GM19238 (cell line): ENCODE measurements at regions not wholly inside any gene's neighbourhood (a gene's known extent, or its start where the extent isn't known, plus 50 kb on each side); places are given as distances from the start of the nearest gene placed in this dataset.
A peak's percentile ranks its signal among the peaks of the same experiment; 100 is the strongest.
"Not testable (repeated sequence)": the region's sequence is repeated elsewhere in the genome, so short reads cannot be mapped to it uniquely, and the experiment has no call there.

ENCODE experiments used
- DNase-seq: peaks from one replicate; pipeline ENCODE4 v3.0.0; 2011; ENCODE audit warnings: low spot score; ENCODE audit not compliant: insufficient read length

GRCh38 chr18:24624421-24624820 lies 164.0 kb downstream of the HRH4 start:
- not testable (repeated sequence) for DNase-seq

DNA sequence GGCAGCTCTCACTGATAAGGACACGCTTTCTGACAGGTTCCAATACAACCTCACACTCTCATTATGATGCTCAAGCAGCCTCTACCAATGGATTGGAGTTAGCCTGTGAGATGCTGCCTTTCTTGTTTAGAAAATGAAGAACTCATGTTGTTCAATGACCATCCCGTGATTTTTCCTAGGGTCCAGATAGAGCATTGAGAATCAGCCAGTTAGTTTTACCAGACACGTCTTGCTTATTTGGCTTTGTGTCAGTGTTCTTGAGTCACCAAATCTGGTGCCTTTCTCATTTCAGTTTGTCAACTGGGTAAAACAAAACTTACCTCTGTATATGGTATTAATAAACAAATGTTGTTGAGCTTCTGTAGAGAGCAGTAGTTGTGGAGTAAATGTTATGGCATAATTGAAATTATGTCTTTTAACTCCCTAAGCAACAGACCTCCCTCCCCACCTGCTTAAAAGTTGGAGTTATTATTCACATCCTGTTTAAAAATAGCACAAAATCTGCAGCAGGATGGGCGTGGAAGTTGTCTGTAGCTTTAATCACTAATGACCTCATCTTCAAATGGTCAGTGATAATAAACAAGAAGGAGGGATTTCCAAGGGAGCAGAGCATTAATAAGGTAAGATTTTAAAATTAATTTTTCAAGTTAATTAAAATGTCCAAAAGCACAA lies 167.3 kb downstream of the HRH4 start:
- no peak for DNase-seq

DNA sequence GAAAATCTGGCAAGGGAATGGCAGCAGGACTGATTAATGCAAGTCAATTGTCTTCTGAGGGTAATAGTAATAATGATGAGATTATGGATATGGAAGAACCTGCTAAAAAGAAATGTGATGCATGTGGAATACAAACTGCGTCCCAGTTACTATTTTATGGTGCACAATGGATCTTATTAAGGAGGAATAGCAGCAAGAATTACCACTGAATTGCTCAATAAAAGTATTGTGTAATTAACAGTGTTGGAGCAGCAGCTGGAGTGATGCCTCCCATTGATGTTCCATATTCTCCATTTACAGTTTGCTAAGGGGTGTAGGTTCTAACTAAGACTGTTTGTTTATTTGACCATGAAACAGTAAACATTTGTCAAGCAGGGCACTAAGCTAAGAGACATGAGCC lies 167.9 kb downstream of the HRH4 start:
- DNase-seq = no peak

DNA sequence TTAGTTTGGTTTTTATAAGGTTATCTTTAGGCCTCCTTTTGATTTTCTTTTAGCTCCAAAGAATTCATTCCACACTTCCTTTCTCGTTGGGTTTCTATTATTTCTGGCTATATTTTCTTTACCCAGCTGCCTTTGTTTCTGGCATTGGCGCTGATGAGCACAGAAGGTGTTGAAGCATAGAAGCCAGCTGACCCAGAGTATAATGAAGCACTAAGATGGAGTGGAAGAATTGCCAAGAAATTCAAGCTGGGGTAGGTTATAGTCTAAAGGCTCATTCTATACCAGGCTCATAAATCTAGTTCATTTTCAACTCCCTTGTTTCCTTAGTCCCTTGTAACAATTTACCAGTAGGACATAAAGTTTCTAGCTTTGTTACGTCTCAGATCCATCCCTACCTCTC lies 169.5 kb downstream of the HRH4 start:
- no peak for DNase-seq

- no peak for DNase-seq
These were observed 170.0 kb downstream of the HRH4 start for GRCh38 chr18:24630346-24630880.

DNA sequence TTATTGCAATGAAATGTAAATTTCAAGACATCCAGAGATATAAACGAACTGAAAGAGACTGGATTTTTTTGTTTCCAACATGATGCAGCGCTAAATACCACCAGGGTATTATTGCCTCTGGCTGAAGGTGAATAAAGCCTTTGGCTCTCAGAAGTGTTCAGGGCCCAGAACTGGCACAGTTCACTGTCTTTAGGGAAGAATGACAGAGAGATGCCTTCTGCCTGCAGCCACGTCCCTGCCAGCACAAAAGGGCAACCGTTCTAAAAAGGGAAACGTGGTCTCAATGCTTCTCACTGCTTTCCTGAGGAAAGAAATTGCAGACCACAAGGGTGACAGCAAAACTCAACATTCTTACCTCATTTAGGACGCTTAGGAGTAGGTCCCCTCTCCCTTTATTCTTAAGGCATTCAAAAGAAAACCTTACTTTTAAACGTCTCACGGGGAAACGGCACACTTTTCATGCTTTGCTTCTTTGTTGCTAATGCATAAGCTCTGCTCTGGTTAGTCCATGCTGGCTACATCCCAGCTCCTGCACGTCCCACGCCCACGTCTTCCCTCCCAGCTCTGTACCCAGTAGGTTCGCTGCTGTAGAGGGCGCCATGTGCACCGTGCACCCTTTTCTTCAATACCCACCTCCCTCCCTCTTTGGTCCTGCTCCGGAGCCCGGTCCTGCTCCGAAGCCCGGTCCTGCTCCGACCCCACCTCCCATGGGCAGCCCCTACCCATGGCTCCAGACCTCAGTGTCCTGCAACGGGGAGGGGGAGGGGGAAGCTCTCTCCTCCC lies 171.0 kb downstream of the HRH4 start:
- DNase-seq = no peak

DNA sequence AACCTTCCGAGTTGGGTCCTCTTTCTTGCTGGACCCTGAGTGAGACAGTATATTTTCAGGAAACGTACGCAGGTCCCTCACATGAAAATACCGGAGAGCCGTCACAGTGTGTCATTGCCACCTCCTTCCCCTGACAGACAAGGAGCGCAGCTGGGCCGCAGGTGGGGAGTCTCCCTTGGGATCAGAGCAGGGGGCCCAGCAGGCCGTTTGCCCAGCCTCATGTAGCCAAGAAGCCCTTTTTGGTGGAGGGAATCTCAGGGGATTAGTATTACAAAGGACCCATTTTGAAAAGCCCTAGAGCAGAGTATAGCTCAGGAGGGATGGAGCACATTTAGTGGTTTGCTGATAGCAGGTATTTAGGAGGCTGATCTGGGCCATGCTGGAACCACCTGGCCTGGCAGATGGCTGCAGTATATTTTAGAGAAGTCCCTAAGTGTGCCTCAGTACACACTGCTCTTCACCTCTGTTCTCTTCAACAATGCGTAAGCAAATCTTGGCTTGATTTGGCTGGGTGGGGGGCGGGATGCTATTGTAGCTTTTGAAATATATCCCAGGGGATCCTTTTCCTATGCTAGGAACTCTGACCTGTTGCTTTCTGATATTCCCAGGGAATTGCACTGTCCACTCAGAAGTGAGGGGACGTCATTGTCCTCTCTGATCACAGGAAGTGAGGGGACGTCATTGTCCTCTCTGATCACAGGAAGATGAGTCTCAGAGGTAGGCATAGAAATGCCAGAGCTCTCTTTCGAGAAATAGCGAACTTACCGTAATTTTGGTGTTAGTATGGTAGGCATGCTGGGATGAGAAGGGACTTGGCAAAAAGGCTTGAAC lies 171.9 kb downstream of the HRH4 start:
- no peak for DNase-seq

DNA sequence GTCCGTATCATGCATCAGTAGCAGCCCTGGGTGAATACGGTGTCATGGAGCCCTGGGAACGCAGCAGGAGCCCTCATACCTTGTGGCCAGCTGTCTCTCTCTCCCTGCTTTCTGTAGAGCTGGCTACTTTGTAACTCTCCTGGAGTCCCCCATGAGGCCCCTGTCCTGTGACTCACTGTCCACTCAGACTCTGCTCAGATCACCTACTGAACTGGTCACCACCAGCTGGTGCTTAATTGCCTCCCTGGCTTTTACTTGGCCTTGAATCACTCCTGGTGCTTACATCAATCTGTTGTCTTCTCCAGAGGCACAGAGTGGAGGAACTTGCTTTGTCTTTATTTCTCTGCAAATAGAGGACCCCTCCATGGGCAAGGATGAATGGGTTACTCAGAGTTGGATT lies 172.7 kb downstream of the HRH4 start:
- no peak for DNase-seq

- no peak for DNase-seq
These were observed 189.1 kb downstream of the HRH4 start for GRCh38 chr18:24649571-24649970.

- no peak for DNase-seq
These were observed 191.0 kb downstream of the HRH4 start for GRCh38 chr18:24651434-24651833.

- DNase-seq = no peak
These were observed 195.6 kb downstream of the HRH4 start for GRCh38 chr18:24656050-24656449.

DNA sequence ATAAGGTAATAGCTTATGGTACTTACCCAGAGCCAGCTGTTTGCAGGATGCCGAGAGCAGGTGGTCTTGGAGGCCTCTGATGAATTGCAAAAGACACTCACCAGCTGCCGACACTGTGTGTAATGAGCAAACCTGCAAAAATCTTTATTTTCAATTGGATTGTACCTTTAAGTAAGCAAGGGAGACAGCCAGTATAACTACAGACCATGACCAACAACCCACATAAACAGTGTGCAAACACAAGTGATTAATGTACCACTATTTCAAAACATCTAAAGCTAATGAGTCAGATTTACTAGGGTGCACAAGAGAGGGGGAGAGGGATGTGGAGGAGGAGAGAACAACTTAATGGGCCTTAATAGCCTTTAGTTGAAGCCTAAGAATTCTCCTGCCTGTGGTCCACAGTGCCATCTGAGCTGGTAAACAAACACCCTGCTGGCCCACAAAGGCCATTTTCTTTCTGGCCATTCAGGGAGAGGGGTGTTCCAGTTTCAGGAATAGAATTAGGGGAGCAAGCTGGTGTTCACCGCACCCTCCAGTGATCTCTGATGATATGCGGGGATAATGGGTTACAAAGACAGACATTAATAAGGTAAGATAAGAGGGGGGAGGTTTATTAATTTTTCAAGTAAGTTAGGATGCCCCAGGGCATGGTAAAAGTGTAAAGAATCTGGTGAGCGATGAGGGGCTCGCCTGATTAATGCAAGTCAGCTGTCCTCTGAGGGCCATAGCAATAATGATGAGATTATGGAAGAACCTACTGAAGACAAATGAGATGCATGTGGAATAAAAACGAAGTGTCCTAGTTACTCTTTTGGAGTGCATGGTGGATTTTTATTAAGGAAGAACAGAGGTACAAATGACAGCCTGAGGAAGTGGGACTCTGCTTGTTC lies 196.4 kb downstream of the HRH4 start:
- DNase-seq = no peak

GRCh38 chr18:24657444-24657842 lies 197.0 kb downstream of the HRH4 start:
- DNase-seq = no peak

- no peak for DNase-seq
These were observed 197.9 kb downstream of the HRH4 start for GRCh38 chr18:24658302-24658701.

DNA sequence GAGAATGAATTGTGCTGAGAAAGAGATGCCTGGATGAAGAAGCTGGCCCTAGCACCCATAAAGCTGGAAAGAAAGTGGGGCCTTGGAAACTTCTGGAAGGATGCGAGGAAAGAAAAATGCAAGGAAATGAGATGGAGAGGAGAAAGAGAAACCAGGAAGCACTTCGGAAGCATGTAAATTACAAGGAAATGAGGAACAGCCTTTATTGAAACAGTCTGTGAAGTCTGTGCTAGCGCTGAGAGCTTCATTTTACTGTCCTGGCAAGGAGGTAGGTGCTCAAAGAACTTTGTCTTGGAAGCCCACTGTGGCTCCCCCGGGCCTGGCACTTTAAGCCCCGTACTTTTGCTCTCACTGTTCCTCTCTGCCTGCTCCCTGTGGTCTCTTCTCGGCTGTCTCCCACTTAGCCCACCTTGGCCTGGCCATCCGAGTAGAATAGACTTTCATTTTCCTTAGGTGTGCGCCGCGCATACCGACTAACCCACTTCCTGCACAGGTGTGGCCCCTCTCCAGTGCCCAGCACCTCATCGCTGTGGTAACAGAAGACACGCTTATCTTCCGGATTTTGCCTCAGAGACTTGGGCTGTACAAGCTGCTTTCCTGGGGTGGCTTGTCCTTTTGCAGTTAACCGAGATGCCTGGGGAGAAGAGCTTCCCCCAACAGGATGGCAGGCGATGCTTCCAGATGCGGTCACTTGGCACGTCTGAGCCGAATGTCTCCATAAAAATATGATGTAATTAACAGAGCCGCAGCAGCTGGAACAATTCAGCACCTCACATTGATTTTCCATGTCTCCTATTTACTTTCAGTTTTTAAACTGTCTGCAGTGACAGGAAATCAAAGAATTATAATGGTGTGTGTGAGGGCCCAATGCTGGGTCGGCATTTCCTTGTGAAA lies 199.6 kb downstream of the HRH4 start:
- DNase-seq = peak; percentile 5

GRCh38 chr18:24660956-24661355 lies 200.5 kb downstream of the HRH4 start:
- DNase-seq = no peak

- no peak for DNase-seq
These were observed 202.0 kb downstream of the HRH4 start for GRCh38 chr18:24662412-24662821.

- DNase-seq = no peak
These were observed 202.6 kb downstream of the HRH4 start for GRCh38 chr18:24663026-24663425.

DNA sequence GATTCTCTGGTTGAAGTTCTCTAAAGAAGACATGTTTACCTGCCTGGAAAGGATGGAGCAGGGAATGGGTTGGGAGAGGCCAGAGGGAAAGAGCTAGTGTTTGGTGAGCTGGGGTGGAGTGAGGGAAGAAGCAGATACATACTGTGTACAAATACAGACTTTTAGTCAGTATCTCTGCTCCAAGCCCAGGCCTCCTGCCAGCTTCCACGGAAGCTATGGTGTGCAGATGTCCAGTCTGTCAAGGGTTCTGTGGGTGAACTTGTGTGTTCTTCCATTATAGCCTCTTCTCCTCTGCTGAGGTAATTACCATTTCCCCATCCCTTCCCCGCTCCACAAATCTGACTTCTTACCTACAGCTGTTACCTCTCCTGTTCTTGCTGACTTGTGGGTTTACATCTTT lies 208.6 kb downstream of the HRH4 start:
- DNase-seq = no peak

DNA sequence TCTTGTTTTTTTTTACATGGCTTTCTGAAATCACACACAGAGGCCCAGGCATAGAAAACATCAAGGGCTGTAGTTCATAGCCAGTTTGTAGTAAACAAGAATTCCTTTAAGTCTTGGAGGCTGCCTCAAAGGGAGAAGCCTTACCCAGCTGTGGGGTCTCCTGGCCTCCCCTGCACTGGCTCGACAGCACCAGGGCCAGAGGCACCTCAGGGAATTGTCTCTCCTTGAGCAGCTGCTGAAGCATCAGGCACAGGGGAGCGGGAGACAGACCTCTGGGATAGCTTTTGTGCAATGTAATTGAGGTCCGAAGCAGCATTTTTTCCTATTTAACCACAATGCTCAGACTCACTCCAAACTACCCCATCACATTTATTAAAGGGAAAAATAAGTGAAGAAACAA lies 209.1 kb downstream of the HRH4 start:
- DNase-seq = no peak
